ENCODE measurements at regions not wholly inside any gene's neighbourhood (a gene's known extent, or its start where the extent isn't known, plus 50 kb on each side); places are given as distances from the start of the nearest gene placed in this dataset.
A peak's percentile ranks its signal among the peaks of the same experiment; 100 is the strongest.

GRCh38 chr3:94314218-94314883, 251.5 kb downstream of the NSUN3 start:
- no peak overlapping the region for H3K27ac ChIP-seq
- TF ChIP-seq ZFX (IDR thresholded peaks at IDR 0.05) (no peak), CTCF (conservative IDR thresholded peaks at IDR 0.05) (no peak)

GRCh38 chr3:94317017-94317416, 254.2 kb downstream of the NSUN3 start:
- no peak overlapping the region for H3K27ac ChIP-seq
- TF ChIP-seq ZFX (IDR thresholded peaks at IDR 0.05) (no peak), CTCF (conservative IDR thresholded peaks at IDR 0.05) (no peak)

GRCh38 chr3:94323596-94323995, 260.7 kb downstream of the NSUN3 start:
- TF ChIP-seq ZFX (IDR thresholded peaks at IDR 0.05) (no peak), CTCF (conservative IDR thresholded peaks at IDR 0.05) (no peak)
- no peak overlapping the region for H3K27ac ChIP-seq

- TF ChIP-seq CTCF (conservative IDR thresholded peaks at IDR 0.05) (no peak), ZFX (IDR thresholded peaks at IDR 0.05) (no peak)
These were observed 269.0 kb downstream of the NSUN3 start for GRCh38 chr3:94331831-94332230.

GRCh38 chr3:94336046-94336753, 273.3 kb downstream of the NSUN3 start:
- no peak overlapping the region for H3K27ac ChIP-seq
- TF ChIP-seq CTCF (conservative IDR thresholded peaks at IDR 0.05) (peak; percentile 51), ZFX (IDR thresholded peaks at IDR 0.05) (no peak)

More at GRCh38 chr3:94331831-94332230, 269.0 kb downstream of the NSUN3 start:
- no peak overlapping the region for H3K27ac ChIP-seq

GRCh38 chr3:94345101-94345500, 282.2 kb downstream of the NSUN3 start:
- H3K27ac ChIP-seq: no peak overlapping the region
- no peak for TF ChIP-seq ZFX (IDR thresholded peaks at IDR 0.05)
- TF ChIP-seq CTCF (conservative IDR thresholded peaks at IDR 0.05): no peak

GRCh38 chr3:94349310-94349878, 286.5 kb downstream of the NSUN3 start:
- TF ChIP-seq ZFX (IDR thresholded peaks at IDR 0.05) (no peak), CTCF (conservative IDR thresholded peaks at IDR 0.05) (no peak)

More at GRCh38 chr3:94349310-94349878, 286.5 kb downstream of the NSUN3 start:
- no peak overlapping the region for H3K27ac ChIP-seq

All from C4-2B (cell line).